GM10266 (cell line): ENCODE measurements at regions not wholly inside any gene's neighbourhood (a gene's known extent, or its start where the extent isn't known, plus 50 kb on each side); places are given as distances from the start of the nearest gene placed in this dataset.

ENCODE experiments used
- DNase-seq: peaks from one replicate; pipeline ENCODE4 v3.0.0; 2012; ENCODE audit errors: extremely low spot score
- CTCF ChIP-seq: IDR thresholded peaks from 2 replicates; pipeline ENCODE4 v1.5.1; 2012; ENCODE audit warnings: mild to moderate bottlenecking, low read depth; ENCODE audit not compliant: control insufficient read depth, insufficient read depth; ENCODE audit errors: missing control alignments

DNA sequence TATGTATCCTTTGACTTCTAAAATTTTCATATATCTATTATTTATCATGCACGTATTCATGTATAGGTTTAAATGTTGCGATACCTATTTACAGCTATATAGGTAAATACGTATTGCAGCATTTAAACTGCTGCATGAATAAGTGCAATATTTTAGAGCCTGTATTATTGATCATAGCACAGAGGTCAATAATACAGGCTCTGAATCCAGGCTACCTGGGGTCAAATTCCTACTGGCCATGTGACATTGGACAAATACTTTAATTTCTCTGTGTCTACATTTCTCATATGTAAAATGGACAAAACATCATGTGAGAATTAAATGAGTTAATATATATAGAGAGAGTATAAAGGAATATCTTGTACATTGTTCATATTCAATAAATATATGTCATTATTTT lies 352.9 kb upstream of the ROBO2 start:
- TF ChIP-seq CTCF = no peak
- no peak for DNase-seq

GRCh38 chr3:76694063-76694462 lies 345.8 kb upstream of the ROBO2 start:
- no peak for TF ChIP-seq CTCF
- DNase-seq = no peak

- DNase-seq = no peak
- TF ChIP-seq CTCF = no peak
Observed at GRCh38 chr3:76698136-76698706, 341.7 kb upstream of the ROBO2 start.

- no peak for DNase-seq
- no peak for TF ChIP-seq CTCF
Observed at GRCh38 chr3:76699846-76700245, 340.1 kb upstream of the ROBO2 start.

GRCh38 chr3:76700323-76700722 lies 339.6 kb upstream of the ROBO2 start:
- DNase-seq = no peak
- TF ChIP-seq CTCF = no peak

DNA sequence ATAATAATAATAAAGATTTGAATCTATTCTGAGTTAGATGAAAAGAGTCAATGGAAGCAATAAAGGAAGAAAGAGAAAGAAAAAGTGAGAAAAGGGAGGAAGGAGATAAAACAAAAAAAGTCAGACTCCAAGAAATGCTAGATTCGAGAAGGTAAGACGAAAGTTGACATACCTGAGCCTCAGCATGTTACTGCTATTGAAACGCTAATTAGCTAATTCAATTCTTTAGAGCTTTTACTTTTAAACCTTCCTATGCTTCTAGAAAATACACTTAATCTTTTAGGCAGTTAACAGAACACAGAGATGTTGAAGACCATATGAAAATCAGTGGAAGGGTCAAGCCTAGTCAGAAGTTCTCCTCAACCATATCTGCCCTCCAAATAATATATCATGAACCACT lies 337.2 kb upstream of the ROBO2 start:
- no peak for TF ChIP-seq CTCF
- no peak for DNase-seq

GRCh38 chr3:76715426-76715825 lies 324.5 kb upstream of the ROBO2 start:
- DNase-seq = no peak
- no peak for TF ChIP-seq CTCF
